ENCODE measurements at regions not wholly inside any gene's neighbourhood (a gene's known extent, or its start where the extent isn't known, plus 50 kb on each side); places are given as distances from the start of the nearest gene placed in this dataset.
"Not testable (repeated sequence)": the region's sequence is repeated elsewhere in the genome, so short reads cannot be mapped to it uniquely, and the experiment has no call there.

GRCh38 chr9:108762348-108763055 lies 93.3 kb downstream of the ACTL7B start:
- no peak for DNase-seq

DNA sequence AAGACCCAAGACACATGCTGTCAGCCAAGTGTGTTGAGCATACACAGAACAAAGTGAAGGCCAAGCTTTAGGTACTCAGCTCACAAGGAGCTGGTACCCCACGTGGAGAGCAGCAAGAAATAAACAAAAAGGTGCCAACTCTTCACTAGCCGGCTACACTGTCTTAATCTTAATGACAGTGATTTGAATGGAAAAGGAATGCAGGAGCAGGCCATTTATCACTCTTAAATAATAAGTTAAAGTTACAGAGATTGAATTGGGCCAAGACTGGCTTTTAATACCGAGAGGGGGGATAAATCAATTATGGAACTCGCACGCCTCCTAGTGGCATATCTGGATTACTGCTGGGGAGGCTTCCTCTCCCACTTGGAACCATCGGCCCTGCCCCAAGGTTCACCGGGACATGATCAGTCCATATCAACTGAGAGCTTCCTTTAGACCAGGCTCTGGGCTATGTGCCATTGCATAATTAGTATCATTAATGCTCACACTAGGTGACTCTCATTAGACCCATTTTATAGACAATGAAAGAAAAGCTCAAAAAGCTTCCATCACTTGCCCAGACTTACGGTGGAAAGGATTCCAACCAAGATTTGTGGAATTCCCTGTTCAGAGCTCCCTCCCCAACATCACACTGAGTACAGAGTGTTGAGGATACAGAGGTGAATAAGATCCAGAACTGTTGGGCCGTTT lies 94.0 kb downstream of the ACTL7B start:
- DNase-seq, result peak; percentile 34

DNA sequence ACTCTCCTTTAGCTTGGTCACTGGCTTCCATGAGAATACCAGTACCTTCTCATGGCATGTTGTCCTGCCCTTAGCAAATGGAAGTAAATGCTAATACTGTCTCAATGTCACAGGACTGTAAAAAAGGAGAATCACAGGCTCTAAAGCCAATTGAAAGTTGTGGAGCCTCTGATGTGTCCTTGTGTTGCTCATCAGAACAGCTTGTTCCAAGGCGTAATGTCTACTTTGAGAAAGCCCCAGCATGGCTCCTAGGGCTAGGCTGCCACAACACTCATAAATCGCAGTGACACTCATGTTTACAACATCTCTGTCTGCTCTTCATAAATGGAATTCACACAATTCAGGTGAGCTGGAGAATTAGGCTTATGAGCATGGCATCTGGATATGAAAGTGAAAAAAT lies 94.9 kb downstream of the ACTL7B start:
- no peak for DNase-seq

DNA sequence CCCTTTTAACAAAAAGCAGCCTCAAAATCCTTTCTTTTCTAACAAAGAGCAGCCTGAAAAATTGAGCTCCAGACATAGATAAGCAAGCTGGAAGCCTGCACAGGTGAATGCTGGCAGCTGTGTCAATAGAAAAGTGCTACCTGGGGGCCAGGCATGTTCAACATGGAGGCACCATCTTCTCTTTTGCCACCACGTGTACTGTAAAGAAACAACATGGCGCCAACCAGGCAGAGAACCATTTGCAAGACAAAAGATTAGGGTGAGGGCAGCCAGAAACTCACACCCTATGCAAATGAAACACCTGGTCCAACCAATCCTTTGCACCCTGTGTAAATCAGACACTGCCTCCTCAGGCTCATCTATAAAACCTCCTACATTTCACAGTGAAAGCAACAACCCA lies 96.0 kb downstream of the ACTL7B start:
- no peak for DNase-seq

GRCh38 chr9:108759399-108759798 lies 96.4 kb downstream of the ACTL7B start:
- no peak for DNase-seq

- DNase-seq, result no peak
Observed at GRCh38 chr9:108756746-108757490, 98.9 kb downstream of the ACTL7B start.

DNA sequence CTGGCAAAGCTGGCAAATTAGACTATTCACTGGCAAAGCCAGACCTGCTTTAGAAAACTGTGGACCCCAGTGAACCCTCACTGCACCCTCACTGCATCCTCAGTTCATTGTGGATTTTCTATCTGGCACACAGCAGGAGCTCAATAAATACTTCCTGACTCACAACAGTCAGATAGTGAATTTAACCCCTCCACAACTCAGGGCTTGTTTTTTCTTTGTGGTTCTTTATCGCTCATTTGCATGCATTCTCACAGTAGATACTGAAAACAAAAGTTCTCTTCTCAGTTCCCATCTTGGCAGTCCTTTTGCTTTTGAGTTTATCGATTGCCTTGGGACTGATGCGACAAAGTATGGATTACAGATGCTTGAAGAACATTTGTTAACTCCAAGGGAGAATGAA lies 99.8 kb downstream of the ACTL7B start:
- no peak for DNase-seq

DNA sequence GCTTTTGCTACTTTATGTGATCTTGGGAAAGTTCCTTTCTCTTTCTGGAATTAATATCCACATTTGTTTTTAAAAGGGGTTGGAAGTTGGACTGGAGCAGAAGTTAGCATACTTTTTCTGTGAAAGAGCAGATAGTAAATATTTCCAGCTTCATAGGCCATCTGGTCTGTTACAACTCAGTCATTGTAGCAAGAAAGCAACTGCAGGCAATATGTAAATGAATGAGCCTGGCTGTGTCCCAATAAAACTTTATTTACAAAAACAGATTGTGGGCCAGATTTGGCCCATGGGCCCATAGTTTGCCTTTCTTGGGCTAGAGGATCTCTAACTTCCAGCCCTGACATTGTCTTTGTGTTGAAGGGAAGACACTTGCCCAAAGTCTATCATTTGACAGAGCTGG lies 104.4 kb downstream of the ACTL7B start:
- no peak for DNase-seq

DNA sequence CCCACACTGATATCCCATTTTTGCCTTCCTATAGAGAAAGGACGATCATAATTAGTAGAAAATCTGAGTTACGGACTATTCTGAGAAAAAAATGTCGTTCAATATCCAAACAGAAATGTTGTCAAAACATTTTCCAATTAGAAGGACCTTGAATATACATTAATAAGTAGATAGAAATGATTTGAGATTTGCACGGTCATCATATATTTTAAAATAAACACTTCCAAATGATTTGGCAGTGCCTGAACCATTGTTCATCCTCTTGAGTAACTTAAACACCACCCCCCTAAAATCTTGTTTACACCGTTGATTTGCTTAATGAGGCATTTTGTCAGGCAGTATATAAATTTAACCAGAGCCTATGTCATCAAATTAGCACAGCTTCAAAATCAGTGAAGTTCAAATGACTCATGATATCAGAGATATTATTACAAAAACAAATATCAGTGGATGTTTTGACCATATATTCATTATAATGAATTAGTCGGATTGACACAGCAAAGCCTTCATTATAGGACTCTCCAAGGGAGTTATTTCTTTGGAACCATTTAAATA lies 105.0 kb downstream of the ACTL7B start:
- no peak for DNase-seq

DNA sequence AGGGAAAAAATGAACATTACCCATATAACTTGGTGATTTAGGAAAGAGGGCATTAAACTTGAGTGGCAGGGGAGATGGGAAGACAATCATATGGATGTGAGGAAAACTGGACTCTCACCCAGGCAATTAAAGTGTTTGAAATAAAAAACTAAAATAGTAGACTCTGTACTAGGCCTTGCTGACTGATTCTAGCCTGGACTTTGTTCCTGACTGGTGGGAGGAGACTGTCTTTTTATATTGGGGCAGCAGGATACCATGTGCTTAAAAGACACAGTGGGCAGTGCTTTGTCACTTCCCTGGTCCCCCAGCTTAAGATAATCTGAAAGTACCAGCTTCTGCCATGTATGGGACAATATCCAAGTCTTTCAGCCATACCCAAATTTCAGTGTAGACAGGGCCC lies 107.0 kb downstream of the ACTL7B start:
- no peak for DNase-seq

- DNase-seq, result no peak
Observed at GRCh38 chr9:108746864-108747263, 108.9 kb downstream of the ACTL7B start.

DNA sequence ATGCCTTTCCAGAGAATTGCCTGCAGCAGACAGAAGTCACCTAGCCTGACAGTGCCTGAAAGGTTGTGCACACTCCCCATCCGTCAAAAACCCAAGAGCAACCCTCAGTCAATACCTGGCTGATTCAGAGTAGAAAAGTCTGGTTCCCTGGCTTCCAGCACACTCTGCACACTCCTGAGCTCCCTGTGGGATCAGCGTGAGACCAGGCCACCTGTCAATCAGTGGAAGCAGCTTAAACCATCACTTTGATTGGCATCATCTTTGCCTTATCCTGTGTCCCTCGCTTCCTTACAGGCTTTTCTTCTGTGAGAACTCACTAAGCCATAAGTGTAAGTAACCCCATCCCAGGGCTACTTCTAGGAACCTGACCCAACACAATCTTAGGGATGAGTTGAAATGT lies 109.8 kb downstream of the ACTL7B start:
- no peak for DNase-seq

GRCh38 chr9:108744641-108745040 lies 111.1 kb downstream of the ACTL7B start:
- DNase-seq, result no peak

DNA sequence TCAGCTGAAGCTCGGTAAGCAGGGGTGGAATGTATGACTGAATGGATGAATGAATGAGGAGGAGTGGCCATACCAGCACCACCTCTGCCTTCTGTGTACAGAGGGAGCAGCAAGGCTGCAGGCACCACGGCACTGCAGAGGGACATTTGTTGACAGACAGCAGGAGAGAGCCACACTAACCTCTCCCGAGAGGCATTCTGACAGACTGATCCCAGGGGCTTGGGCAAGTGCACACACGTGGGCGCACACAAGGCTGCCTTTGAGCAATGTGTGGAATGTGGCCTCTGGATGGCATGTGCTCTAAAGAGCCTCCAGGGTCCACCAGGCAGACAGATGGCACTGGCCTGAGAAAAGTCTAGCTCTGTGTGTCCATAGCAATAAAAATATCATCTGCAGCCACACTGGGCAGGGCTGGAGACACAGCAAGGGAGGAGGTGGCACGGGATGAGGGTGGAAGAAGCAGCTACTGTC lies 111.8 kb downstream of the ACTL7B start:
- DNase-seq, result no peak

GRCh38 chr9:108743416-108743815 lies 112.4 kb downstream of the ACTL7B start:
- no peak for DNase-seq

DNA sequence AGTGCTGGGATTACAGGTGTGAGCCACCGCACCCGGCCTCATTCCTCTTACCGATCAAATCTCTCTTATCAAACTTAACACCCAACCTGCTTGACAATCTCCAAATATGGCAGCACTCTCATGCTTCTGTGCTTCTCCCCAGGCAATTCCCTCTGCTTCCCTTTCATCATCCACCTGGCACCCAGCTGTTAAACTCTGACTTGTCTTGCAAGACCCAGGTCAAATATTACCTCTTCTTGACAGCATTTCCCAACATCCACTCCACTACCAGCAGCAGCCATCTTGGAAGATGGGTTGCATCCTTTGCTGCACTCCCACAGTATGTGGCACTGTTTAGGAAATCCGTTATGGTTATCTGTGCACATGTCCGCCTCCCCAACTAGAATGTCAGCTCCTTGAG lies 113.6 kb downstream of the ACTL7B start:
- DNase-seq, result no peak

DNA sequence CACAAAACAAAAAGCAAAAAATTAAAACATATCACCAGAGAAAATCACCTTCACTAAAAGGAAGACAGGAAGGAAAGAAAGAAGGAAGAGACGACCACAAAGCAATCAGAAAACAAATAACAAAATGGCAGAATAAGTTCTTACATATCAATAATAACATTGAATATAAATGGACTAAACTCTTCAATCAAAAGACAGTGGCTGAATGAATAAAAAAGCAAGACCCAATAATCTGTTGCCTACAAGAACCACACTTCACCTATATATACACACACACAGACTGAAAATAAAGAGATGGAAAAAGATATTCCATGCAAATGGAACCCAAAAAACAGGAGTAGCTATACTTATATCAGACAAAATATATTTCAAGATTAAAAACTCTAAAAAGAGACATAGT lies 124.5 kb downstream of the ACTL7B start:
- DNase-seq, result not testable (repeated sequence)

DNA sequence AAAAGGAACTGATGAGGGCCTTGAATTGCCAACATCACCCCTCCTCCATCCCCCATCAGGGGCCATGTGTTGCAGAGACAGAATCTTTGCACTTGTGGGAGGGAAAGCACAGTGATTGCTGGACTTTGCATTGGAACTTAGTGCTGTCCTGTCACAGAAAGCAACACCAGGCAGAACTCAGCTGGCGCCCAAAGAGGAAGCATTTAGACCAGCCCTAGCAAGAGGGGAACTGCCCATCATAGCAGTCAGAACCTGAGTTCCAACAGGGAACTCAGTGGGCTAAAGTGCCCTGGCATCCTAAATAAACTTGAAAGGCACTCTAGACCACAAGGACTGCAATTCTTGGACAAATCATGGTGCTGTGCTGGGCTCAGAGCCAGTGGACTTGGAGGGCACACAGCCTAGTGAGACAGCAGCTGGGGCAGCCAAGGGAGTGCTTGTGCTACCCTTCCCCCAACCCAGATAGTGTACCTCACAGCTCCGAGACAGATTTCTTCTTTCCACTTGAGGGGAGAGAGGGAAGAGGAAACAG lies 128.1 kb downstream of the ACTL7B start:
- no peak for DNase-seq

DNA sequence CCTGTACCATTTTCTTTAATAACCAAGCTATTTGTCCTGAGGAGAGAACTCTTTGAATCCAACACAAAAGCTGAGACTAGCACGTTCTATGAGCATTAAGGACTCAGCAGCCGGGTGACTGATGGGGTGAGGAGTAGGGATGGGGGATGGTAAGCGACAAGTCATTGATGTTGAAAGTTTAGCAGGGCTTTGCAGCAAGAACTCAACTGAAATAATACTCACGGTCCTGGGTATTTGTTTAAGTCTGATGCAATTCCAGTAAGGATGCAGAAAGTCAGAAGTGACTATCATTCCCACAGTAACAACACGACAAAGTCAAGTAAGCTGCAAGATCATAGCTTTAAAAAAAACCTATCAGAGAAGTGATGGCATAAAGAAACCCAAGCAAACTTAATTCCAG lies 131.1 kb downstream of the ACTL7B start:
- no peak for DNase-seq

DNA sequence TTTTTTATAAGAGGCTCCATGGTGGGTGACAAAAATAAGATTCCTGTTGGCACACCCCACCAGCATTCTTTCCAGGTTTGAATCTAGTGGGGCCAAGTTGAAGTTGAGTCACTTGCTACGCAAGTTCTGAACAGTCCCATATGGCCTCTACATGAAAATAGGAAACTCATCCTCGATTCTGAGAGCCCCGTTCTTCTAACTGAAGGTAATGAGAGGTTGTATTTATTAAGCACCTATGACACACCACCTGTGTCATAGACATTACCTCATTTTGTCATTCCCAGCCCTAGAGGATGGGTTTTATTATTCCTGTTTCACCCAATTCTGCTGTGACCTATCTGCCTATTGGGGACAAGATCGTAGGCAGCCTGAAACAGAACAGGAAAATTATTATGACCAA lies 131.7 kb downstream of the ACTL7B start:
- no peak for DNase-seq

DNA sequence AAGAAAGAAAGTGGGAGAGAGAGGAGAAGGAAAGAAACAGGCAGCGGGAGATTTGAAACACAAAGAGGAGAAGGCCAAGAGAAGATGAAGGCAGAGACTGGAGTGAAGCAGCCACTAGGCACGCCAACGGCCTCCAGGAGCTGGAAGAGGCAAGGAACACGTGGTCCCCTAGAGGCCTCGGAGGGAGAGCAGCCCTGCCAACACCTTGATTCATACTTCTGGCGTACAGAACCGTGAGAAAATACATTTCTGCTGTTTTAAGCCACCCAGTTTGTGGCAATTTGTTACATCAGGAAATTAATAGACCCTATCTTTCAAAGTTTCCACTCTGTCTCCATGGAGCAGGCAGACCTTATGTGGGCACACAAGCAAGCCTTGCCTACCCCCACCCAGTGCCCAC lies 133.4 kb downstream of the ACTL7B start:
- no peak for DNase-seq

DNA sequence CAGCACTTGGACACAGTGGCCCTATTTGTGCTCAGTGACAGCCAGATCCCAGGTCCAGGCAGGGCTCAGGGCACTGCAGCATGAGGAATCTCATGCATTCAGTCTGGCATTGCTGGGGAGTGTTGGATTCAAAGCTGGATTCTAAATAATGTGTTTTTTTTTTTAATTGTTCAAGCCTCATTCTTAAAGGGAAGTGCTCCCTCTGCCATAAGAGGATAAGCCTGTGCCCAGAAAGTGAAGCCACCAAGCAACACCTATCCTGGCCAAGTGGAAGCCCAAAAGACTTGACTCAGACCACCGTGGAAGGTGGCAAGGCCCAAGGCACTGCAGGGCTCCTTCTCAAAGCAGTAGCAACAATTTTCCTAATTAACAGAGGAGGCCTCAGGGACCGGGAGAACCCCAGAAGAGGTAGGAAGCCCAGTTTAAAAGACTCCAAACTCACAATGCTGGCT lies 135.6 kb downstream of the ACTL7B start:
- no peak for DNase-seq

DNA sequence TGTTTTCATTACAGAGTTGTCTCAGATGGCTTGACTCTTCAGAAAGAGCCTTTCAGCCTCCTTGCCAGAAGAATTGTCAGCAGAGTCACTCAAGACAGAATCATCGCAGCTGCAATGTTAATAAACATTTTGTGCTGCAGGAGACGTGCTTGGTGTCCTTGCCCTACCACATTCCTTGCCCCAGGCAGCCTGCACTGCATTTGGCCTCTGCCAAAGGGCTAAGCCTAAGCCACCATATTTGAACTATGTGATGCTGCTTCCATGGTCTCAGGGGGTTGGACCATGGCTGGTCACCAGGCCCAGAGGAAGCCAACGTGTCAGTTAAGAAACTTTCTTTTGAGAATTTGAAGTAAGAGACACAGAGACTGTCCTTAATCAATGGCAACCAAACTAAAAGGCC lies 145.4 kb downstream of the ACTL7B start:
- DNase-seq, result no peak

Data from stimulated activated CD4-positive, alpha-beta T cell treated with anti-CD3 and anti-CD28 coated beads, Interleukin-4, amount 100 ng/mL, for 24 hours (primary cell).